Erythroblast (primary cell): ENCODE measurements at regions not wholly inside any gene's neighbourhood (a gene's known extent, or its start where the extent isn't known, plus 50 kb on each side); places are given as distances from the start of the nearest gene placed in this dataset.
"Not testable (repeated sequence)": the region's sequence is repeated elsewhere in the genome, so short reads cannot be mapped to it uniquely, and the experiment has no call there.

Experiments
- DNase-seq, 2 experiments: peaks; one replicate each; lab custom pipeline; 2025; lab: John Stamatoyannopoulos, UW
- GATA1 ChIP-seq: IDR thresholded peaks from 2 replicates; pipeline ENCODE4 v1.6.1; 2011; ENCODE audit warnings: low read depth, mild to moderate bottlenecking, control low read depth, low read length, moderate library complexity
- POLR2A ChIP-seq: IDR thresholded peaks from 2 replicates; pipeline ENCODE4 v1.6.1; 2011; ENCODE audit warnings: mild to moderate bottlenecking, low read length

GRCh38 chr6:151690768-151691562 lies 116.5 kb upstream of the ESR1 start:
- DNase-seq, result no peak
- TF ChIP-seq GATA1, result no peak
- no peak for TF ChIP-seq POLR2A

GRCh38 chr6:151692216-151692615 lies 115.3 kb upstream of the ESR1 start:
- TF ChIP-seq GATA1 (no peak), POLR2A (no peak)
- no peak for DNase-seq

GRCh38 chr6:151693366-151693765 lies 114.1 kb upstream of the ESR1 start:
- TF ChIP-seq POLR2A, result no peak
- TF ChIP-seq GATA1, result no peak
- no peak for DNase-seq

GRCh38 chr6:151695156-151695555 lies 112.3 kb upstream of the ESR1 start:
- DNase-seq, result no peak
- no peak for TF ChIP-seq POLR2A
- no peak for TF ChIP-seq GATA1

GRCh38 chr6:151696302-151696701 lies 111.2 kb upstream of the ESR1 start:
- DNase-seq, result not testable (repeated sequence)

- no peak for TF ChIP-seq GATA1
- TF ChIP-seq POLR2A, result no peak
- no peak for DNase-seq
These were observed 108.4 kb upstream of the ESR1 start for GRCh38 chr6:151698931-151699700.

- DNase-seq, result no peak
These were observed 107.8 kb upstream of the ESR1 start for GRCh38 chr6:151699719-151700118.

GRCh38 chr6:151701911-151702562 lies 105.4 kb upstream of the ESR1 start:
- no peak for DNase-seq
- no peak for TF ChIP-seq POLR2A
- no peak for TF ChIP-seq GATA1

More at GRCh38 chr6:151699719-151700118, 107.8 kb upstream of the ESR1 start:
- no peak for TF ChIP-seq POLR2A
- no peak for TF ChIP-seq GATA1

GRCh38 chr6:151702851-151703658 lies 104.4 kb upstream of the ESR1 start:
- DNase-seq, result no peak
- no peak for TF ChIP-seq GATA1
- TF ChIP-seq POLR2A, result no peak

GRCh38 chr6:151704383-151704782 lies 103.1 kb upstream of the ESR1 start:
- TF ChIP-seq POLR2A, result no peak
- TF ChIP-seq GATA1, result no peak
- no peak for DNase-seq

- DNase-seq, result no peak
- no peak for TF ChIP-seq GATA1
- TF ChIP-seq POLR2A, result no peak
These were observed 101.3 kb upstream of the ESR1 start for GRCh38 chr6:151705993-151706733.

GRCh38 chr6:151709329-151709728 lies 98.2 kb upstream of the ESR1 start:
- DNase-seq, result no peak
- TF ChIP-seq POLR2A, result no peak

GRCh38 chr6:151716526-151716932 lies 91.0 kb upstream of the ESR1 start:
- no peak for DNase-seq
- TF ChIP-seq POLR2A, result no peak
